SK-N-SH (cell line): ENCODE measurements at regions not wholly inside any gene's neighbourhood (a gene's known extent, or its start where the extent isn't known, plus 50 kb on each side); places are given as distances from the start of the nearest gene placed in this dataset.

Source experiments
- CTCF ChIA-PET: fragments of 300-600, 350-600 bp; formaldehyde crosslinking; extraction: SDS; loops from one replicate; lab custom pipeline; 2021; lab: Yijun Ruan, JAX
- POLR2A ChIA-PET: fragments of 350-600 bp; sonication (Branson Sonifier 250); formaldehyde crosslinking; extraction: SDS; loops from one replicate; lab custom pipeline; 2020; ENCODE audit warnings: antibody characterized with exemption, inconsistent platforms; lab: Yijun Ruan, JAX
- DNase-seq: peaks from one replicate; pipeline ENCODE4 v3.0.0; 2012
- H2AFZ ChIP-seq: fragments of 200-600 bp; sonication (generic); 2 replicates; pipeline ENCODE4 v1.8.1; 2016; ENCODE audit warnings: antibody characterized with exemption, mild to moderate bottlenecking, low read depth
- H3F3A ChIP-seq: fragments of 200-600 bp; sonication (generic); replicated peaks from 2 replicates; pipeline ENCODE3; 2016; ENCODE audit warnings: antibody characterized with exemption, mild to moderate bottlenecking; ENCODE audit not compliant: insufficient read depth
- H3K27ac ChIP-seq, 2 experiments: fragments of 200-500 bp in 1 of 2; fragments of 200-600 bp in 1 of 2; sonication (Bioruptor generic) in 1 of 2; sonication (generic), shearing (Covaris generic) in 1 of 2; 2 replicates each; pipeline versions ENCODE4 v1.5.1 to v1.6.1; 2014 to 2016; ENCODE audit warnings: low read depth in 2 of 2, inconsistent platforms in 1 of 2, low read length in 1 of 2, mild to moderate bottlenecking in 1 of 2, mixed read lengths in 1 of 2
- H3K27me3 ChIP-seq: fragments of 200-600 bp; sonication (generic), shearing (Covaris generic); 2 replicates; pipeline ENCODE4 v1.6.1; 2016; ENCODE audit warnings: mixed run types; ENCODE audit not compliant: insufficient read depth
- H3K36me3 ChIP-seq, 2 experiments: fragments of 200-500 bp in 1 of 2; fragments of 200-600 bp in 1 of 2; sonication (Bioruptor generic) in 1 of 2; sonication (generic) in 1 of 2; replicated peaks in 1 of 2; 2 replicates each; pipeline versions ENCODE3 to v1.5.1; 2014 to 2016; ENCODE audit warnings: low read length in 1 of 2, mild to moderate bottlenecking in 1 of 2; ENCODE audit not compliant: insufficient read depth in 2 of 2, control insufficient read depth in 1 of 2
- H3K4me1 ChIP-seq, 2 experiments: fragments of 200-500 bp in 1 of 2; fragments of 200-600 bp in 1 of 2; sonication (Bioruptor generic) in 1 of 2; sonication (generic), shearing (Covaris generic) in 1 of 2; 2 replicates each; pipeline versions ENCODE4 v1.5.1 to v1.6.1; 2014 to 2016; ENCODE audit warnings: low read depth in 1 of 2, low read length in 1 of 2, mixed run types in 1 of 2; ENCODE audit not compliant: insufficient read depth in 2 of 2, control insufficient read depth in 1 of 2
- H3K4me2 ChIP-seq: fragments of 200-600 bp; sonication (generic), shearing (Covaris generic); 2 replicates; pipeline ENCODE4 v1.6.1; 2017; ENCODE audit warnings: mixed run types
- H3K4me3 ChIP-seq, 2 experiments: fragments of 200-500 bp in 1 of 2; fragments of 200-600 bp in 1 of 2; sonication (Bioruptor generic) in 1 of 2; sonication (generic), shearing (Covaris generic) in 1 of 2; 2 replicates each; pipeline versions ENCODE4 v1.5.1 to v1.8.1; 2014 to 2016; ENCODE audit warnings: low read depth in 2 of 2, inconsistent platforms in 1 of 2, low read length in 1 of 2, mild to moderate bottlenecking in 1 of 2, mixed read lengths in 1 of 2, moderate library complexity in 1 of 2
- H3K79me2 ChIP-seq: fragments of 200-600 bp; sonication (generic); 2 replicates; pipeline ENCODE4 v1.8.1; 2017; ENCODE audit warnings: mild to moderate bottlenecking; ENCODE audit not compliant: insufficient read depth
- H3K9ac ChIP-seq: fragments of 200-600 bp; sonication (generic); 2 replicates; pipeline ENCODE4 v1.6.1; 2017; ENCODE audit warnings: mixed run types
- H3K9me2 ChIP-seq: fragments of 200-600 bp; sonication (generic); 2 replicates; pipeline ENCODE4 v1.6.1; 2017; ENCODE audit warnings: mixed run types
- H3K9me3 ChIP-seq: fragments of 200-600 bp; sonication (generic); 2 replicates; pipeline ENCODE4 v1.6.1; 2017; ENCODE audit warnings: mixed run types, mild to moderate bottlenecking, moderate library complexity
- H4K20me1 ChIP-seq: fragments of 200-600 bp; sonication (generic); 2 replicates; pipeline ENCODE4 v1.6.1; 2017; ENCODE audit warnings: mild to moderate bottlenecking, mixed run types; ENCODE audit not compliant: insufficient read depth
- CHD2 ChIP-seq: fragments of 150-350 bp; IDR thresholded peaks from 2 replicates; pipeline ENCODE4 v1.6.1; 2018; ENCODE audit warnings: low read length; ENCODE audit not compliant: partially characterized antibody
- CTCF ChIP-seq: fragments of 200-600 bp; sonication (generic); IDR thresholded peaks from 2 replicates; pipeline ENCODE4 v1.6.1; 2017; ENCODE audit warnings: antibody characterized with exemption, mild to moderate bottlenecking, moderate library complexity
- EP300 ChIP-seq, 2 experiments: IDR thresholded peaks; 2 replicates each; pipeline versions ENCODE4 v1.4.0 to v1.6.1; 2012; ENCODE audit warnings: borderline replicate concordance in 1 of 2, low read depth in 1 of 2, low read length in 1 of 2
- EZH2phosphoT487 ChIP-seq: fragments of 200-600 bp; sonication (generic); IDR thresholded peaks from 2 replicates; pipeline ENCODE4 v1.6.1; 2017; ENCODE audit warnings: low read depth, mixed run types, mild to moderate bottlenecking, antibody characterized with exemption, moderate library complexity, borderline replicate concordance
- FOSL2 ChIP-seq: IDR thresholded peaks from 2 replicates; pipeline ENCODE4 v1.4.0; 2012; ENCODE audit warnings: low read depth, mild to moderate bottlenecking, moderate library complexity, borderline replicate concordance
- GABPA ChIP-seq: IDR thresholded peaks from 2 replicates; pipeline ENCODE4 v1.4.0; 2012; ENCODE audit warnings: low read depth, mild to moderate bottlenecking
- RCOR1 ChIP-seq: fragments of 150-350 bp; IDR thresholded peaks from 2 replicates; pipeline ENCODE4 v1.6.1; 2017; ENCODE audit warnings: antibody characterized with exemption, low read length
- RFX5 ChIP-seq: IDR thresholded peaks from 2 replicates; pipeline ENCODE4 v1.6.1; 2012; ENCODE audit warnings: mild to moderate bottlenecking, improper control_type of control experiment, low read length
- SIN3A ChIP-seq: IDR thresholded peaks from 2 replicates; pipeline ENCODE4 v1.6.1; 2012; ENCODE audit warnings: low read depth, mild to moderate bottlenecking, low read length, moderate library complexity, borderline replicate concordance
- TAF1 ChIP-seq: IDR thresholded peaks from 2 replicates; pipeline ENCODE4 v1.6.1; 2012; ENCODE audit warnings: low read depth, mild to moderate bottlenecking, low read length, moderate library complexity, borderline replicate concordance
- USF1 ChIP-seq: IDR thresholded peaks from 2 replicates; pipeline ENCODE4 v1.4.0; 2012; ENCODE audit warnings: low read depth, borderline replicate concordance
- YY1 ChIP-seq: IDR thresholded peaks from 2 replicates; pipeline ENCODE4 v1.4.0; 2012; ENCODE audit warnings: low read depth, mild to moderate bottlenecking
- WGBS: methylation state at CpG from one replicate; pipeline ENCODE4 v1.1.6; 2017; ENCODE audit warnings: low lambda C conversion rate; 5-methylcytosine and 5-hydroxymethylcytosine counted together

GRCh38 chr22:48210812-48211211 is 1448.4 kb downstream of the TBC1D22A start:
- Histone ChIP-seq H4K20me1 (no peaks in the 10 kb centered on the region), H3F3A (no peaks in the 10 kb centered on the region), H3K27ac (no peak overlapping the region), H3K4me1 (no peaks in the 10 kb centered on the region), H3K27me3 (no peaks in the 10 kb centered on the region; the same call in 1 of the 2 replicates), H3K9me3 (no peaks in the 10 kb centered on the region), H3K9ac (no peak overlapping the region), H3K4me3 (no peak overlapping the region), H3K36me3 (no peaks in the 10 kb centered on the region), H3K79me2 (no peaks in the 10 kb centered on the region), H3K9me2 (no peaks in the 10 kb centered on the region), H3K4me2 (no peak overlapping the region), H2AFZ (no peak overlapping the region)
- DNase-seq, result no peak
- no peak for TF ChIP-seq EP300 (IDR thresholded peaks at IDR 0.05; ENCODE audit: borderline replicate concordance in 1 of 2, low read depth in 1 of 2, low read length in 1 of 2)
- no peak for TF ChIP-seq GABPA
- TF ChIP-seq FOSL2, result no peak
- TF ChIP-seq CHD2, result no peak
- TF ChIP-seq RFX5, result no peak
- TF ChIP-seq RCOR1, result no peak
- TF ChIP-seq CTCF, result no peak
- ChIA-PET CTCF (no interaction called here), POLR2A (no interaction called here)
- WGBS, result 9% methylated on average over 7 of the region's 7 CpGs

GRCh38 chr22:48210198-48210580 is 1447.7 kb downstream of the TBC1D22A start:
- Histone ChIP-seq H3K79me2 (no peaks in the 10 kb centered on the region), H2AFZ (no peak overlapping the region), H3K4me3 (no peak overlapping the region), H3F3A (no peaks in the 10 kb centered on the region), H3K27ac (no peak overlapping the region), H4K20me1 (no peaks in the 10 kb centered on the region), H3K4me2 (no peak overlapping the region), H3K36me3 (no peaks in the 10 kb centered on the region), H3K4me1 (no peaks in the 10 kb centered on the region), H3K9me2 (no peaks in the 10 kb centered on the region), H3K27me3 (no peaks in the 10 kb centered on the region; the same call in 1 of the 2 replicates), H3K9me3 (no peaks in the 10 kb centered on the region), H3K9ac (no peak overlapping the region)
- WGBS, result 10% methylated on average over 9 of the region's 10 CpGs
- ChIA-PET CTCF (no interaction called here), POLR2A (no interaction called here)
- no peak for TF ChIP-seq SIN3A
- TF ChIP-seq TAF1, result no peak
- TF ChIP-seq YY1, result no peak
- no peak for TF ChIP-seq RFX5
- no peak for DNase-seq

- Histone ChIP-seq H2AFZ (no peak overlapping the region), H3K4me1 (no peaks in the 10 kb centered on the region), H3K9ac (no peak overlapping the region), H3K79me2 (no peaks in the 10 kb centered on the region), H3K36me3 (no peaks in the 10 kb centered on the region), H3F3A (no peaks in the 10 kb centered on the region), H3K9me2 (no peaks in the 10 kb centered on the region), H4K20me1 (no peaks in the 10 kb centered on the region), H3K4me2 (no peak overlapping the region), H3K4me3 (no peak overlapping the region), H3K27me3 (no peaks in the 10 kb centered on the region; the same call in 1 of the 2 replicates), H3K9me3 (no peaks in the 10 kb centered on the region), H3K27ac (no peak overlapping the region)
- POLR2A ChIA-PET, result no interaction called here
- DNase-seq, result no peak
- no peak for TF ChIP-seq YY1
- no peak for TF ChIP-seq USF1
- no peak for TF ChIP-seq EZH2phosphoT487
- 37% methylated on average over 24 of the region's 26 CpGs for WGBS
- CTCF ChIA-PET, result no interaction called here
These were observed 1447.2 kb downstream of the TBC1D22A start for GRCh38 chr22:48209473-48210197.
